HG03521 (cell line): ENCODE measurements at regions not wholly inside any gene's neighbourhood (a gene's known extent, or its start where the extent isn't known, plus 50 kb on each side); places are given as distances from the start of the nearest gene placed in this dataset.

Experiments used
- ATAC-seq: cut with Tn5 transposase; IDR thresholded peaks from one replicate; pipeline ENCODE4 v1.9.1; 2021; ENCODE audit warnings: mild to moderate bottlenecking, moderate library complexity; ENCODE audit not compliant: unreplicated experiment

DNA sequence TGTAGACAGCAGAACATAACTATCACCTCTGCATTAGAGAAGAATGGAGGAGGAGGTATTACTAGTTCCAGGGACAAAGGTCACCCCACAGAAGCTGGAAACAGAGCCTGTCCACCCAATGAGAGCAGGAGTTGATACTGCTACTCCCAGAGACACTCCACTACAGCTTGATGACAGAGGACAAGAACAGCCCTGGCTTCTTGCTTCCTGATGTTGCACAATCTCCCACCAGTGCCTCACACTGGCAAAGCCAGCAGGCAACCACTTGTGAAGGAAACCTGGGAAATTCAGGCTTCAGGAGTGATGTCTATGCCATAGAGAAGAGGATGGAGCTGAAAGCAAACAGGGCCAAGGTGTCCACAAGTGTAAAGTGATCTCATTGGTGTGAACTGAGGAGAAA, 78.0 kb upstream of the POU1F1 start:
- ATAC-seq = no peak

DNA sequence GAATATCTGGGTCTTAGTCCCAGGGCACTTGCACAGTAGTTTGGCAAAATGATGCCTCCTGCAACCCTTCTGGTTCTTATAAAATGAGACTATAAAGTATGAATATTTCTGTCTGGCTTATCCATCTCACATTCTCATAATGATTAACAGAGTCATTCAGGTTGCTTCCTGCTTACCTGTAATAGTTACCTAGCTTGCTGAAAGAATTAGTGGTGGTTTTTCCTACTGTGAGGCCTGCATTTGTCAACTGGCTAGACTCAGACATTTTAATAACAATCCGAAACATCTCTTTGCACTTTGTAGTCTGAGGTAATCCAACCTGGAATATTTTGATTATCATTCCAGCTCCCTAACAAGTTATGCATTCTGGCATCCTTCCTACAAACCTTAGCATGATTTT, 75.6 kb upstream of the POU1F1 start:
- ATAC-seq = no peak

DNA sequence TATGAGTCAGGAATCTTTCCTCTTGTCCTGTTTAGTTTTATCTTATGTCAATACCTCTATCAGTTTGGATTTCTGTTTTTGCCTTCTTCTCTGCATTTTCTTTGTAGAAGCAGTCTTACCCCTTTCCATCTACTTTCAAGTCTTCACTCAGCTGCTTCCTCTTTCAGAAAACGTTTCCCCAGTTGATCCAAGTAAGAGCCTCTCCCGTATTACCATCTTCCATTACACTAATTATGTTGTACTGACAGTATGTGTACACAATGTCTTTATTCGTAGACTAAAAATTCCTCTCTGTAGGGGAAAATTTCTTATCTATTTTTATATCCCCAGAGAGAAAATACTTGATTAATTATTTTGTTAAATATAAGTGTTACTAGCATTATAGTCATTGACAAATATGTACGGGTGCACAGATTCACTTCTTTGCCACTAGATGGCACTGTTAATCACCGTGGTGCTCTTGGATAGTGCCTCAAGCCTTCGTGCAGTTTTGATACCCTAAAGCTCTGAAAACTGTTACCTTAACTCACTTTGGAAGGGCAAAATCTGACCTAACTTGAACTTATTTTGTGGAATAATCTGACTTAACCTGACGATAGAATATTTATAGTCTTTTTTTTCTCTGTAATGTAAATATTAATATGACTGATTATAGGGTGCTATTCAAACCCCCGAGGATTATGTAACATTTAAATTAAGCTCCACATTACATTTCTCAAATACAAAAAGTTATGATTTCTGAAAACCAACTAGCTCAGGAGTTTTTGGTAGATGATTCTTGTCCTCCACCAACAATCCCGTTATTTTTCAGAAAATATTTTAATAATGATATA, 74.2 kb upstream of the POU1F1 start:
- ATAC-seq = peak; percentile 95

DNA sequence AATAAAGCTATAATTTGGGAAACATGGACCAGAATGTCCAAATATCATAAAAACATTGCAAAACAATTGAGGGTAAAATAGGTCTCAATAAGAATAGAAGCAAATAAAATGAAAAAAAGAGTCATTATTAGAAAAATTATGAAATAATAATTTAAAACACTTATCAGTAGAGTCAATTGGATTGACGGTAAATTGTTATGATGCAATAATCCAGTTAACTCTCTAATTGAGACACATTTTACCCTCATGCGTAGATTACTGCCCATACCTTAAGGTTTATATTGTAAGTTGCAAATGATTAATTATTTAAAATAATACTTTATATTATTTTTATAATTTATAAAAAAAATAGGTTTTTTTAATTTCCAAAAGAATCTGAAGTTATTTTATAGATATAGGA, 73.4 kb upstream of the POU1F1 start:
- ATAC-seq = no peak

DNA sequence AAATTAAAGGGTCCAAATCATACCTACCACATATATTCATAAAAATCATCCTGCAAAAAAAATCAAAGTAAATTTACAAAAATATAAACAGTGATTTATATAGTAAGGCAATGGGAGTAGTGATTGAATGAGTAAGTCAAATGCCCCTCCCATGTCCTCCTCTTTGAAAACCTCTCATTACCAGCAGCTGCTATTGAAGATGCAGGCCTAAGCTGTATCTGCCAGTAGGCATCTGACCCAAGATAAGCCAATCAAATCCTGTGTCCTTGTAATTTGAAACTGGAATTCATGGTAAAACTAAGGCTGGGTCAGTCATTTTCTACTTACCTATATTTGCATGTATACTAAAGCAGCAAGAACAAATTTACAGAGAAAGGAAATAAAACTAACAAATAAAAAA, 60.4 kb upstream of the POU1F1 start:
- no peak for ATAC-seq

DNA sequence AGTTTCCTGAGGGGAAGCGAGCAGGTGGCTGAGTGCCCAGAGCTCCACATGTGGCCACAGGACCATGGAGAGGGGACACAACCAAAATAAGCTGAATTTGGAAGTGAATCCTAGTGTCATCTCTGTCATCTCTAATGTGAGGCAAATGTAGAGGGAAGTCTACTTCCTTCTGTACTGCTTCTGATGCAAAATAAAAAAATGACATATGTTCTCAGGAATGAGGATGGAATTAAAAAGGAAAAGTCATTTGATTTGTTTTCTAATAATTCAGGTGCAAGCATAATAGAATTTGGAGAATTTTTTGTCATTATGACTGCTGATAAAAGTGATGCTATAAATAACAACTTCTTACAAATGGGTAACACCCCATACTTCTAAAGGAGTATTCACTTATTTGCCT, 59.5 kb upstream of the POU1F1 start:
- ATAC-seq = no peak

DNA sequence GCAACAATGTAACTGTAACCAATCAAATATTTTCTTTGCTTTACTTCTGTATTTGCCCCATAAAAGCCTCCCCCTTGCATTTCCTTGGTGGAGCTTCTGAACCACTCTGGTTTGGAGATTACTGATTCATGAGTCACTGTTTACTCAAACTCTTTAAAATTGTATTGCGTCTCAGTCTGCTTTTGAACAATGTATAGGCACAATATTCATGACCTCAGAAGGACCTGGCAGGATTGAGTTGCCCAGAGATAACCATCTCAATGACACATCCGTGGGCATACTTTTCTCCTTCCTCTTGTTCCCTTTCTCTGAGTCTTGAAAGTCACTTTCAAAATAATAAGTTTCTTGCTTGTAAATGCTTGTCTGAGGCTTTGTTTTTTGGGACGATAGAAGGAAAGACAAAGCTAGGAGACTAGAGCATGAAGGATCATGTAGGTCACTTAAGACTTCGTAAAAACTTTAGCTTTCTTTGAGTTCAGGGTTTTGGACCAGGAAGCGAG, 57.1 kb upstream of the POU1F1 start:
- ATAC-seq = no peak

DNA sequence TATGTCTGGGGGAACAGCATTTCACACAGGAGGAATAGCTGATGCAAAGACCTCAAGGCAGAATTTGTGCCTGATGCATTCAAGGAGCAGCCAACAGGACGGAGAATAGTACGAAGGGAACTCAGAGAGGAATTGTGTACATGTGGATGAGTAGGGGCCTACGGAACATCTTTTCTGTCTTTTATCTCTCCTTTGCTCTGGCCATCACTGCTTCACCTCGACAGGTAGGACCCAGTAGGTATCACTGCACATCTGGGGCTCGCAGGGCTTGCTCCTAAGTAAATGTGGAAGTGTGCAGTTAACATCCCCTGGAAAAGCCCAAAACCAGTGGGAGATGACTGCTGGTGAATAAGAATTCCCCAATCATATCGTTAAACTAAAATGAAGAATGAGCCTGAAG, 56.4 kb upstream of the POU1F1 start:
- no peak for ATAC-seq

DNA sequence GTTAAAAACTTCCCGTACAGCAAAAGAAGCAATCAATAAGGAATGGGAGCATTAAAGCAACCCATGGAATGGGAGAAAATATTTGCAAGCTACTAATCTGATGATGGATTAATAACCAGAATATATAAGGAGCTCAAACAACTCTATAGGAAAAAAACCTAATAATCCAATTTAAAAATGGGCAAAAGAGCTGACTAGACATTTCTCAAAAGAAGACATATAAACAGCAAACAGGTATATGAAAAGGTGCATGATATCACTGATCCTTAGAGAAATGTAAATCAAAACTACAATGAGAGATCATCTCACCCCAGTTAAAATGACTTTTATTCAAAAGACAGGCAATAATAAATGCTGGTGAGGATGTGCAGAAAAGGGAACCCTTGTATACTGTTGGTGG, 52.7 kb upstream of the POU1F1 start:
- no peak for ATAC-seq
